ENCODE measurements at regions not wholly inside any gene's neighbourhood (a gene's known extent, or its start where the extent isn't known, plus 50 kb on each side); places are given as distances from the start of the nearest gene placed in this dataset.
"Not testable (repeated sequence)": the region's sequence is repeated elsewhere in the genome, so short reads cannot be mapped to it uniquely, and the experiment has no call there.

GRCh38 chr9:16282718-16283117 is 587.8 kb downstream of the BNC2 start:
- FAIRE-seq, result no peak

- FAIRE-seq, result no peak
Measured at GRCh38 chr9:16286160-16286559, 584.3 kb downstream of the BNC2 start.

DNA sequence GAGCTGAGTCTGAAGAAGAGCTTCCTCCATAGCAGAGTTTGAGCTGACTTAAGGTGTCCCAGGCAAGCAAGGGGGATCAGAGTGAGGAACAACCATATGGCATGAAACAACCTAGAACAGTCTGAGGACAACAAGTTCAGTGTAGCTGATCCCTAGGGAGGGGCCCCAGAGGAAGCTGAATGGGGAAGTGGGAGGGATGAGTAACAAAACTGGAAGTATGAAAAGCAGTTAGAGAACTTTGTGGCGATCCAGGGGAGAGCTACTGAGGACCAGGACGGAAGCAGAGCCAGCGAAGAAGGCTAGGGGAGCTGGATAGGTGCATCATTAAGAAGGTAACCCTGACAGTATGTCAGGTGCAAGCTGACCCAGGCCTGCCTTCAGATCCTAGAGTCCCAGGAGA is 580.8 kb downstream of the BNC2 start:
- FAIRE-seq, result no peak

DNA sequence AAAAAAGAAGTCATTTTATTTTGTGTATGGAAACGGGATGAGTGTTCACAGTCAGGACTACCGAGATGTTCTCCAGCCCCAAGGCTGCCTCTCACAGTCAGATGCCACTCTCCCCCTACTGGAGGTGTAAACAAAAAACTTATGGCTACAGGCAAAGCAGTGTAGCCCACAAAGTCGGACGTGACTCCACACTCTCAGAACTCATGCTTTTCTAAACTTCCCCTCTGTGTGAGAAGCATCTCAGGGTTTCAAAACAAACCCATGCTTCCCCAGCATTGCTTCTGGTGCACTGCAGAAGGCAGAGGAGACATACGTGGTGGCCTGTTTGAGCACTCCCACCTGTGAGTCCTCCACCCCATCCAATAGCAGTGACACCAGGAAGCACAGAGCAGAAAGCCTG is 580.3 kb downstream of the BNC2 start:
- no peak for FAIRE-seq

DNA sequence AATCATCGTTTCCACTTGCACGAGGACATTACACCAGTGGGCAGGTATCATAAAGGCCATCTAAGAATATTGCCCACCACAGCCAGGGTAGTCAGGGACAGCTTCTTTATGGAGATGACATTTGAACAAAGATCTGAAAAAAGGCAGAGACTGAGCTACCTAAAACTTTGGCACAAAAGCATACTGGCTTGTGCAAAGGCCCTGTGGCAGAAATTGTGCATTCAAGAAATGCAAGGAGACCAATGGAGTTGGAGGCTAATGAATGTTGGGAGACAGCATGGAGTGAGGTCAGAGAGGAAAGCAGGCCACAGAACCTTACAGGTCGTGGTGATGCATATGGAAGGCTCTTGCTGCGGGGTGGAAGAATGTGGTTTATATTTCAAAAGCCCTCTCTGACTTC is 578.5 kb downstream of the BNC2 start:
- FAIRE-seq, result no peak

GRCh38 chr9:16293610-16294009 is 576.9 kb downstream of the BNC2 start:
- no peak for FAIRE-seq

- no peak for FAIRE-seq
Measured at GRCh38 chr9:16294133-16294770, 576.2 kb downstream of the BNC2 start.

DNA sequence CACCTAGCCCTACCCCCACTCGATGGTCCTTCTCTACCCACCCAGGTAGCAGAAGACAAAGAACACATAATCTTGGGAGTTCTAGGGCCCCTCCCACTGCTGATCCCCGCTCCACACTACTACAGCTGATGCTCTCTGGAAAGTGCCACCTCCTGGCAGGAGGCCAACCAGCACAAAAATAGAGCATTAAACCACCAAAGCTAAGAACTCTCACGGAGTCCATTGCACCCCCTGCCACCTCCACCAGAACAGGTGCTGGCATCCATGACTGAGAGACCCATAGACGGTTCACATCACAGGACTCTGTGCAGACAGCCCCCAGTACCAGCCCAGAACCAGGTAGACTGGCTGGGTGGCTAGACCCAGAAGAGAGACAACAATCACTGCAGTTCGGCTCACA is 575.5 kb downstream of the BNC2 start:
- not testable (repeated sequence) for FAIRE-seq

DNA sequence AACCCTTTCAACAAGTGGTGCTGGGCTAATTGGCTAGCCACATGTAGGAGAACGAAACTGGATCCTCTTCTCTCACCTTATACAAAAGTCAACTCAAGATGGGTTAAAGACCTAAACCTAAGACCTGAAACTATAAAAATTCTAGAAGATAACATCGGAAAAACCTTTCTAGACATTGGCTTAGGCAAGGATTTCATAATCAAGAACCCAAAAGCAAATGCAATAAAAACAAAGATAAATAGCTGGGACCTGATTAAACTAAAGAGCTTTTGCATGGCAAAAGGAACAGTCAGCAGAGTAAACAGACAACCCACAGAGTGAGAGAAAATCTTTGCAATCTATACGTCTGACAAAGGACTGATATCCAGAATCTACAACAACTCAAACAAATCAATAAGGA is 571.1 kb downstream of the BNC2 start:
- FAIRE-seq, result not testable (repeated sequence)

GRCh38 chr9:16303506-16303905 is 567.0 kb downstream of the BNC2 start:
- no peak for FAIRE-seq

- no peak for FAIRE-seq
Measured at GRCh38 chr9:16304301-16304700, 566.2 kb downstream of the BNC2 start.

GRCh38 chr9:16306586-16306985 is 563.9 kb downstream of the BNC2 start:
- no peak for FAIRE-seq

- FAIRE-seq, result no peak
Measured at GRCh38 chr9:16307626-16308195, 562.8 kb downstream of the BNC2 start.

GRCh38 chr9:16308645-16309044 is 561.8 kb downstream of the BNC2 start:
- no peak for FAIRE-seq

GRCh38 chr9:16309082-16309468 is 561.4 kb downstream of the BNC2 start:
- FAIRE-seq, result no peak

- FAIRE-seq, result no peak
Measured at GRCh38 chr9:16309469-16310271, 560.8 kb downstream of the BNC2 start.

DNA sequence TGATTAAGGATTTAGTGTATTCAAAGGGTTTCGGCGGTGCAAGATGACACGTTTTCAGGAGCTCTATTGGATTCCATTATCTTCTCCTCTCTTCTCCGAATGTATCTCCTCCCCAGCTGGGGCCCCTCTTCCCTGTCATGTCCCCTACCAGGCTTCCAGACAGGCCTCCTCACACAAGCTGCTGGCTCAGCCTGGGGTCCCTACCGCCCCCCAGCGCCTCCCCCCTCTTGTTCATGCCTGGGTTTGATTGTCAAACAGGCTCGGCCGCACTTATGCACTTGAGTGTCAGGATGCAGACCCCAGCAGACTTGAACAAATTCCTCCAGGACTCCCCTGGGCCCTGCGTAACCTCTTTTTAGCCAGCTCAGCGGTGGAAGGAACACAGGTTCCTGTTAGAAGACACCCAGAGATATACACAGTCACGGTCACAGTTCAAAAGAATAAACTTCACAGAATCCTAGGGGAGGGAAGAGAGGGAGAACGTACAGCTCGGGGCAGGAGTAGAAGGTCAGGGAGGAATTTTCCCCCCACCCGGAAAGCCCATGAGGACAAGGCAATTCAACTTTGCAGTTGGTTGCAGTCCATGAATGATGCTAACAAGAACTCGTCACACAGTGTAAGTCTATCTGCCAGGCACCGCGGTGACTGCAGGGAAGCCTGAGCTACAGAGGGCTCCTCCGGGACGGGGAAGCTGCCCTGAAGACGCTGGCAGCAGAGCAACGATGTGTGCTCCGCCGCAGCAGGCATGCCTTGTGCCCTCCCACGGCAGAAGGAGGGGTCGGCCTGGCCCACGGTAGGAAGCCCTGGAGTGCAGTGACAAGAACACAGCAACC is 560.0 kb downstream of the BNC2 start:
- no peak for FAIRE-seq

DNA sequence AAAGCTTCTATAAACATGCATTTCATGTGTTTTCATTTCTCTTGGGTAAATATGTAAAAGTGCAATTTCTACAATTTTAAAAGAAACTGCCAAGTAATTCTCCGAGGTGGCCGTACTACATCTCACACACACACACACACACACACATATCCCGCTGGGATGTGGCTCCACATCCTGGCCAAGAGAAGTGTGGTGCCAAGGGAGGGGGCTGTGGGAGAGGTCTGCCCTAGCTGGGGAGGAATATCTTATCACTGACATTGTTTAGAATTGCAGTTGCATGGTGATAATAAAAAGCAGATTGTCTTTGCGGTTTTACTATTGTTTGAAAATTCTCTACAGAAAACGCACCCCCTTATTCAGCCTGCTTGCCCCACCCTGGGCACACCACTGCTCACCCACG is 558.4 kb downstream of the BNC2 start:
- no peak for FAIRE-seq

DNA sequence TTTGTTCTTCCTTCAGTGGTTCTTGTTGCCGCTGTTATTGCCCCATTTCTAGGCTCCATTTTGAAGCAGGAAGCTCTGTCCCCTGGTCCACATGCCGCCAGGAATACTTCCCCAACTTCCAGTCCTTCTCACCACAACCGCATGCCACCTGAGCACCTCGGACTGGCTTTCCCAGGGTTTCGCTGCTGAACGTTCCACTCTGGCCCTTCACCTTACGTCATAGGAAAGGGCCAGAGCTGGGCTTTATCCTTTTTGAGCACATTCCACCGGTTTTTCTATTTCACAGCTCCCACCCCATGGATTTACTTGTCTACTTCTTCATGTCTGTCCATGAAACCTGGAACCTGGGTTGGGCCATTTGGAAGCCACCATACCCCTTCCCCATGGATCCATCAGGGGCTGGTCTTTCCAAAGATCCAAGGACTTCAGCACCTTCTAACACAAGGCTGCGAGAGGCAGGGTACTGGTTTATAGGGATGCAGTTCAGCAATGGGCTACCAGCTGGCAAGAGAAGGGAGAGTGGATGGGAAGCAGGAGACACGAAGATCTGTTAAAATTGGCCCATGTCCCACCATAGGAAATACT is 557.4 kb downstream of the BNC2 start:
- FAIRE-seq, result no peak

GRCh38 chr9:16314476-16314875 is 556.0 kb downstream of the BNC2 start:
- FAIRE-seq, result no peak

GRCh38 chr9:16315720-16316119 is 554.8 kb downstream of the BNC2 start:
- no peak for FAIRE-seq

DNA sequence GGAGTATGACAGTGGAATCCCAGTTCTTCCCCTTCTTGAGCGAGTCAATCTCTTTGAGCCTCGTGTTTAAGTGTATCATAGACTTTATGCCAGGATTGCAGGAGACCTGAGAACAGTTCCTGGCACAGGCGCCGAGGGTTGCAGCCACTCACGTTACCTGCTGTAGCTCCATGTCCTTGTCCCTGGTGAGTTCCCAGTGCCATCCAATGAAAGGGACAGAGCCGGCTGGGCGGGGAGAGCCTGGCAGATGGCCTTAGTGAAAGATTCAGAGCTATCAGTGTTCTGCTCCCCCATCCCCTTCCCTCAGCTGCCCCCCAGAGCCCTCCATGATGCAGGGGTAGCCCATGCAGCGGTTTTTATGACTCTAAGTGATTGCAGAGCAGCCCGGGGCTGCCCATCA is 554.0 kb downstream of the BNC2 start:
- no peak for FAIRE-seq
